ENCODE measurements at regions not wholly inside any gene's neighbourhood (a gene's known extent, or its start where the extent isn't known, plus 50 kb on each side); places are given as distances from the start of the nearest gene placed in this dataset.

- no peak overlapping the region for H2AK5ac ChIP-seq (ENCODE audit: low read length)
- no peak overlapping the region for H4K8ac ChIP-seq (ENCODE audit: low read depth, low read length)
- H3K4me3 ChIP-seq (ENCODE audit: low read depth, low read length): no peak overlapping the region
- no peak overlapping the region for H3K14ac ChIP-seq (ENCODE audit: low read length)
- no peak overlapping the region for H2AFZ ChIP-seq (ENCODE audit: insufficient read depth, low read length, poor library complexity)
- H3K27me3 ChIP-seq (ENCODE audit: insufficient read depth, low read length): no peaks in the 10 kb centered on the region
- no peaks in the 10 kb centered on the region for H3K36me3 ChIP-seq (ENCODE audit: control insufficient read depth in 1 of 2, insufficient read depth in 2 of 2, low read length in 2 of 2)
- H3K4ac ChIP-seq (ENCODE audit: low read depth, low read length): no peak overlapping the region
- H3K79me1 ChIP-seq (ENCODE audit: low read length): peaks cover 12% of the 10 kb centered on the region
- H3K4me2 ChIP-seq (ENCODE audit: low read length): no peak overlapping the region
- H4K12ac ChIP-seq (ENCODE audit: low read depth, low read length): no peak overlapping the region
- H3K4me1 ChIP-seq (ENCODE audit: control insufficient read depth in 1 of 2, insufficient read depth in 2 of 2, low read length in 2 of 2): peaks cover 7 to 8% of the 10 kb centered on the region in 2 experiments
- no peak overlapping the region for H3K18ac ChIP-seq (ENCODE audit: low read length)
- no CpG with 5 or more reads among the region's 1 CpG for WGBS (ENCODE audit: extremely low coverage, insufficient coverage, insufficient read length)
- no peak for DNase-seq
- H3K79me2 ChIP-seq (ENCODE audit: control insufficient read depth, insufficient read depth, low read length, poor library complexity): no peaks in the 10 kb centered on the region
- no peak overlapping the region for H3K9ac ChIP-seq (ENCODE audit: low read length)
- H2BK12ac ChIP-seq (ENCODE audit: low read length): no peak overlapping the region
- H4K91ac ChIP-seq (ENCODE audit: low read depth, low read length): no peak overlapping the region
- H3K23ac ChIP-seq (ENCODE audit: low read length): no peak overlapping the region
- no peak overlapping the region for H3K27ac ChIP-seq (ENCODE audit: low read depth, low read length)
- no peaks in the 10 kb centered on the region for H3K9me3 ChIP-seq (ENCODE audit: insufficient read depth, low read depth, low read length)
- no peak overlapping the region for H2BK5ac ChIP-seq (ENCODE audit: low read depth, low read length, poor library complexity)
- H2BK120ac ChIP-seq (ENCODE audit: insufficient read depth, low read length, poor library complexity): no peak overlapping the region
These were observed 228.8 kb upstream of the TBX3 start for GRCh38 chr12:114912811-114913210.

- no peak overlapping the region for H3K4ac ChIP-seq (ENCODE audit: low read depth, low read length)
- no peak overlapping the region for H3K4me2 ChIP-seq (ENCODE audit: low read length)
- H4K91ac ChIP-seq (ENCODE audit: low read depth, low read length): no peak overlapping the region
- no peaks in the 10 kb centered on the region for H3K27me3 ChIP-seq (ENCODE audit: insufficient read depth, low read length)
- no peak overlapping the region for H3K4me3 ChIP-seq (ENCODE audit: low read depth, low read length)
- H3K36me3 ChIP-seq (ENCODE audit: control insufficient read depth in 1 of 2, insufficient read depth in 2 of 2, low read length in 2 of 2): no peaks in the 10 kb centered on the region
- H2AFZ ChIP-seq (ENCODE audit: insufficient read depth, low read length, poor library complexity): no peak overlapping the region
- no peak overlapping the region for H4K12ac ChIP-seq (ENCODE audit: low read depth, low read length)
- H3K79me2 ChIP-seq (ENCODE audit: control insufficient read depth, insufficient read depth, low read length, poor library complexity): no peaks in the 10 kb centered on the region
- H2BK120ac ChIP-seq (ENCODE audit: insufficient read depth, low read length, poor library complexity): no peak overlapping the region
- no peak overlapping the region for H2AK5ac ChIP-seq (ENCODE audit: low read length)
- H3K18ac ChIP-seq (ENCODE audit: low read length): no peak overlapping the region
- H2BK12ac ChIP-seq (ENCODE audit: low read length): no peak overlapping the region
- H3K23ac ChIP-seq (ENCODE audit: low read length): no peak overlapping the region
- H3K4me1 ChIP-seq (ENCODE audit: control insufficient read depth in 1 of 2, insufficient read depth in 2 of 2, low read length in 2 of 2): peaks cover 2 to 5% of the 10 kb centered on the region in 2 experiments
- H3K9me3 ChIP-seq (ENCODE audit: insufficient read depth, low read depth, low read length): no peaks in the 10 kb centered on the region
- no peak overlapping the region for H2BK5ac ChIP-seq (ENCODE audit: low read depth, low read length, poor library complexity)
- H3K14ac ChIP-seq (ENCODE audit: low read length): no peak overlapping the region
- H3K79me1 ChIP-seq (ENCODE audit: low read length): peaks cover 7% of the 10 kb centered on the region
- H3K9ac ChIP-seq (ENCODE audit: low read length): no peak overlapping the region
- no peak overlapping the region for H3K27ac ChIP-seq (ENCODE audit: low read depth, low read length)
- DNase-seq: no peak
- H4K8ac ChIP-seq (ENCODE audit: low read depth, low read length): no peak overlapping the region
These were observed 227.2 kb upstream of the TBX3 start for GRCh38 chr12:114911196-114911595.

- Histone ChIP-seq H3K9ac (ENCODE audit: low read length) (no peak overlapping the region), H3K9me3 (ENCODE audit: insufficient read depth, low read depth, low read length) (peaks cover 2% of the 10 kb centered on the region), H4K91ac (ENCODE audit: low read depth, low read length) (no peak overlapping the region), H2BK5ac (ENCODE audit: low read depth, low read length, poor library complexity) (no peak overlapping the region), H2AK5ac (ENCODE audit: low read length) (no peak overlapping the region), H4K8ac (ENCODE audit: low read depth, low read length) (no peak overlapping the region), H2AFZ (ENCODE audit: insufficient read depth, low read length, poor library complexity) (no peak overlapping the region), H3K4me2 (ENCODE audit: low read length) (no peak overlapping the region), H3K4me1 (ENCODE audit: control insufficient read depth in 1 of 2, insufficient read depth in 2 of 2, low read length in 2 of 2) (no peaks in the 10 kb centered on the region), H3K27ac (ENCODE audit: low read depth, low read length) (no peak overlapping the region), H2BK120ac (ENCODE audit: insufficient read depth, low read length, poor library complexity) (no peak overlapping the region), H3K79me1 (ENCODE audit: low read length) (no peaks in the 10 kb centered on the region), H3K4ac (ENCODE audit: low read depth, low read length) (no peak overlapping the region), H3K36me3 (ENCODE audit: control insufficient read depth in 1 of 2, insufficient read depth in 2 of 2, low read length in 2 of 2) (no peaks in the 10 kb centered on the region), H3K14ac (ENCODE audit: low read length) (no peak overlapping the region), H4K12ac (ENCODE audit: low read depth, low read length) (no peak overlapping the region), H3K4me3 (ENCODE audit: low read depth, low read length) (no peak overlapping the region), H3K27me3 (ENCODE audit: insufficient read depth, low read length) (no peaks in the 10 kb centered on the region), H3K23ac (ENCODE audit: low read length) (no peak overlapping the region), H3K79me2 (ENCODE audit: control insufficient read depth, insufficient read depth, low read length, poor library complexity) (no peaks in the 10 kb centered on the region), H2BK12ac (ENCODE audit: low read length) (no peak overlapping the region), H3K18ac (ENCODE audit: low read length) (no peak overlapping the region)
- WGBS (ENCODE audit: extremely low coverage, insufficient coverage, insufficient read length): over 99% methylated on average over 7 of the region's 7 CpGs
- no peak for DNase-seq
These were observed 220.5 kb upstream of the TBX3 start for GRCh38 chr12:114904254-114905003.

GRCh38 chr12:114903083-114903691 is 219.2 kb upstream of the TBX3 start:
- Histone ChIP-seq H3K4ac (ENCODE audit: low read depth, low read length) (no peak overlapping the region), H3K79me2 (ENCODE audit: control insufficient read depth, insufficient read depth, low read length, poor library complexity) (no peaks in the 10 kb centered on the region), H4K91ac (ENCODE audit: low read depth, low read length) (no peak overlapping the region), H3K9ac (ENCODE audit: low read length) (no peak overlapping the region), H3K27me3 (ENCODE audit: insufficient read depth, low read length) (no peaks in the 10 kb centered on the region), H3K23ac (ENCODE audit: low read length) (no peak overlapping the region), H3K4me3 (ENCODE audit: low read depth, low read length) (no peak overlapping the region), H2BK5ac (ENCODE audit: low read depth, low read length, poor library complexity) (no peak overlapping the region), H4K8ac (ENCODE audit: low read depth, low read length) (no peak overlapping the region), H3K27ac (ENCODE audit: low read depth, low read length) (no peak overlapping the region), H3K4me1 (ENCODE audit: control insufficient read depth in 1 of 2, insufficient read depth in 2 of 2, low read length in 2 of 2) (no peaks in the 10 kb centered on the region), H2AFZ (ENCODE audit: insufficient read depth, low read length, poor library complexity) (no peak overlapping the region), H3K9me3 (ENCODE audit: insufficient read depth, low read depth, low read length) (peaks cover 2% of the 10 kb centered on the region), H2BK12ac (ENCODE audit: low read length) (no peak overlapping the region), H2BK120ac (ENCODE audit: insufficient read depth, low read length, poor library complexity) (no peak overlapping the region), H3K14ac (ENCODE audit: low read length) (no peak overlapping the region), H4K12ac (ENCODE audit: low read depth, low read length) (no peak overlapping the region), H3K18ac (ENCODE audit: low read length) (no peak overlapping the region), H3K36me3 (ENCODE audit: control insufficient read depth in 1 of 2, insufficient read depth in 2 of 2, low read length in 2 of 2) (no peaks in the 10 kb centered on the region), H3K4me2 (ENCODE audit: low read length) (no peak overlapping the region), H2AK5ac (ENCODE audit: low read length) (no peak overlapping the region), H3K79me1 (ENCODE audit: low read length) (no peaks in the 10 kb centered on the region)
- no CpG with 5 or more reads among the region's 12 CpGs for WGBS (ENCODE audit: extremely low coverage, insufficient coverage, insufficient read length)
- no peak for DNase-seq

Data from trophoblast cell (in vitro differentiated cells and primary cell).